B cell (primary cell): ENCODE measurements at regions not wholly inside any gene's neighbourhood (a gene's known extent, or its start where the extent isn't known, plus 50 kb on each side); places are given as distances from the start of the nearest gene placed in this dataset.
"Not testable (repeated sequence)": the region's sequence is repeated elsewhere in the genome, so short reads cannot be mapped to it uniquely, and the experiment has no call there.

Experiments used
- ATAC-seq: fragments of 200-7000 bp; cut with Tn5 transposase; one replicate; pipeline ENCODE4 v1.10.0; 2021; ENCODE audit warnings: low read depth, mild to moderate bottlenecking, moderate number of reproducible peaks, moderate library complexity
- CTCF ChIA-PET: fragments of 350-600 bp; sonication (Branson Sonifier 250); formaldehyde crosslinking; loops from one replicate; lab custom pipeline; 2021; ENCODE audit warnings: antibody characterized with exemption, inconsistent platforms; lab: Charles Lee
- POLR2A ChIA-PET: fragments of 350-600 bp; sonication (Branson Sonifier 250); formaldehyde crosslinking; loops from one replicate; lab custom pipeline; 2021; ENCODE audit warnings: antibody characterized with exemption; lab: Charles Lee
- DNase-seq: peaks from one replicate; pipeline ENCODE4 v3.0.0; 2013
- H2AFZ ChIP-seq: 2 replicates; pipeline ENCODE4 v1.6.1; 2012; ENCODE audit warnings: mild to moderate bottlenecking, low read depth, low read length; ENCODE audit not compliant: insufficient read depth, poor library complexity, severe bottlenecking
- H3K27ac ChIP-seq, 2 donors: 1 replicate in 1 of 2; 2 replicates in 1 of 2; pipeline ENCODE4 v1.5.1; 2012 to 2013; ENCODE audit warnings: low read length in 2 of 2, mild to moderate bottlenecking in 2 of 2, moderate library complexity in 1 of 2
- H3K27me3 ChIP-seq, 4 experiments: fragments of 200-600 bp in 1 of 4; sonication (generic) in 1 of 4; replicated peaks in 1 of 4; 1 replicate in 2 of 4; 2 replicates in 2 of 4; pipeline versions ENCODE4 v1.6.1 to v1.7.0; 2013 to 2016; ENCODE audit warnings: low read length in 3 of 4, mild to moderate bottlenecking in 2 of 4, mixed read lengths in 1 of 4, moderate library complexity in 1 of 4; ENCODE audit not compliant: insufficient read depth in 4 of 4, control insufficient read depth in 3 of 4; ENCODE audit errors: control extremely low read depth in 1 of 4
- H3K36me3 ChIP-seq, 2 experiments: replicated peaks in 1 of 2; 1 replicate in 1 of 2; 2 replicates in 1 of 2; pipeline versions ENCODE4 v1.6.1 to v1.7.1; 2013; ENCODE audit warnings: low read length in 1 of 2; ENCODE audit not compliant: insufficient read depth in 2 of 2, control insufficient read depth in 1 of 2; ENCODE audit errors: control extremely low read depth in 1 of 2, extremely low read depth in 1 of 2
- H3K4me1 ChIP-seq, 2 donors: fragments of 200-600 bp in 1 of 2; sonication (generic) in 1 of 2; 1 replicate in 1 of 2; 2 replicates in 1 of 2; pipeline versions ENCODE4 v1.5.1 to v1.6.1; 2013 to 2017; ENCODE audit warnings: low read length in 2 of 2; ENCODE audit not compliant: control insufficient read depth in 2 of 2, insufficient read depth in 2 of 2
- H3K4me2 ChIP-seq: replicated peaks from 2 replicates; pipeline ENCODE3; 2012; ENCODE audit warnings: mild to moderate bottlenecking, low read depth, low read length; ENCODE audit not compliant: poor library complexity, severe bottlenecking
- H3K4me3 ChIP-seq, 5 experiments: fragments of 200-600 bp in 1 of 5; sonication (generic) in 1 of 5; 1 replicate in 3 of 5; 2 replicates in 2 of 5; pipeline versions ENCODE4 v1.5.1 to v1.7.0; 2011 to 2016; ENCODE audit warnings: low read length in 4 of 5, mild to moderate bottlenecking in 4 of 5, low read depth in 2 of 5, control low read depth in 1 of 5, moderate library complexity in 1 of 5; ENCODE audit not compliant: insufficient read depth in 1 of 5; ENCODE audit errors: control extremely low read depth in 1 of 5, extremely low read depth in 1 of 5
- H3K79me2 ChIP-seq: fragments of 200-600 bp; sonication (generic); one replicate; pipeline ENCODE4 v1.6.0; 2016; ENCODE audit warnings: low read length; ENCODE audit not compliant: control insufficient read depth, insufficient read depth
- H3K9ac ChIP-seq: fragments of 200-600 bp; sonication (generic); 2 replicates; pipeline ENCODE4 v1.6.1; 2017; ENCODE audit warnings: mild to moderate bottlenecking, low read length, moderate library complexity
- H3K9me3 ChIP-seq, 3 donors: one replicate each; pipeline versions ENCODE4 v1.6.1 to v1.7.1; 2013; ENCODE audit warnings: low read length in 2 of 3; ENCODE audit not compliant: control insufficient read depth in 2 of 3, insufficient read depth in 1 of 3; ENCODE audit errors: control extremely low read depth in 1 of 3
- H4K20me1 ChIP-seq: 2 replicates; pipeline ENCODE4 v1.6.0; 2012; ENCODE audit warnings: mild to moderate bottlenecking, low read length; ENCODE audit not compliant: insufficient read depth, control insufficient read depth, poor library complexity, severe bottlenecking
- H3K27ac Mint-ChIP-seq: one replicate; pipeline ENCODE4 v1.8.0; 2021; ENCODE audit warnings: mixed read lengths
- H3K27me3 Mint-ChIP-seq: one replicate; pipeline ENCODE4 v1.8.0; 2021; ENCODE audit warnings: mixed read lengths
- H3K4me1 Mint-ChIP-seq: one replicate; pipeline ENCODE4 v1.8.0; 2021; ENCODE audit warnings: mixed read lengths
- H3K4me3 Mint-ChIP-seq: one replicate; pipeline ENCODE4 v1.8.0; 2021; ENCODE audit warnings: mixed read lengths
- H3K9me3 Mint-ChIP-seq: one replicate; pipeline ENCODE4 v1.8.0; 2022; ENCODE audit warnings: mixed read lengths; ENCODE audit not compliant: insufficient read depth
- WGBS: methylation state at CpG from one replicate; pipeline ENCODE4 v1.1.5; 2013; ENCODE audit warnings: missing lambda C conversion rate; ENCODE audit not compliant: insufficient coverage; 5-methylcytosine and 5-hydroxymethylcytosine counted together
- intact Hi-C: fragments of 100-400 bp; cut with micrococcal nuclease; formaldehyde crosslinking; loops from one replicate; pipeline ENCODE4 v1.10.0; 2022

DNA sequence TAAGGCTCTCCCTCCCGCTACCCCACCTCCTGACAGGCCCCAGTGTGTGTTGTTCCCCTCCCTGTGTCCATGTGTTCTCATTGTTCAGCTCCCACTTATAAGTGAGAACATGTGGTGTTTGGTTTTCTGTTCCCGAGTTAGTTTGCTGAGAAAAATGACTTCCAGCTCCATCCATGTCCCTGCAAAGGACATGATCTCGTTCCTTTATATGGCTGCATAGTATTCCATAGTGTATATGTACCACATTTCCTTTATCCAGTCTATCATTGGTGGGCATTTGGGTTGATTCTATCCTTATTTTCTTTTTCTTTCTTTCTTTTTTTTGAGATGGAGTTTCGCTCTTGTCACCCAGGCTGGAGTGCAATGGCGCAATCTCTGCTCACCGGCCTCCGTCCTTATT, 57.8 kb upstream of the RASSF3 start:
- H4K20me1 ChIP-seq, H3K4me1 ChIP-seq, H3K4me1 Mint-ChIP-seq, H3K27ac Mint-ChIP-seq, H3K9me3 ChIP-seq, H3K4me3 Mint-ChIP-seq, H3K79me2 ChIP-seq, intact Hi-C loops, H3K36me3 ChIP-seq, H3K27me3 Mint-ChIP-seq, H3K4me2 ChIP-seq, H2AFZ ChIP-seq, DNase-seq, ATAC-seq, H3K27ac ChIP-seq, H3K9me3 Mint-ChIP-seq, POLR2A ChIA-PET, H3K4me3 ChIP-seq, H3K9ac ChIP-seq, H3K27me3 ChIP-seq: not testable (repeated sequence)
- CTCF ChIA-PET, result interaction anchor here (1.4 to 7.3 kb wide), 2 partner anchors 117 to 144 kb away, joined by 5 to 352 read pairs; no protein-coding TSS in a partner anchor
- 93% methylated on average over 4 of the region's 7 CpGs for whole genome bisulfite sequencing

DNA sequence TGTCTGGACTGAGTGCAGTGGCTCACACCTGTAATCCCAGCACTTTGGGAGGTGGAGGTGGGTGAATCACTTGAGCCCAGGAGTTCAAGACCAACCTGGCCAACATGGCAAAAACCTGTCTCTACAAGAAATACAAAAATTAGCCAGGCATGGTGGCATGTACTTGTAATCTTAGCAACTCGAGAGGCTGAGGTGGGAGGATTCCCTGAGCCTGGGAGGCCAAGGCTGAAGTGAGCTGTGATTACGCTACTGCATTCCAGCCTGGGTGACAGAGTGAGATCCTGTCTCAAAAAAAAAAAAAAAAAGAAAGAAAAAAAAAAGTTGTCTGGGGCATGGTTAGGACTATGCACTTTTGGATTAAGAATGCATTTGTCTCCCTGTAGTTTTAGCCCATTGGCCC, 56.6 kb upstream of the RASSF3 start:
- ATAC-seq, H4K20me1 ChIP-seq, H3K9me3 ChIP-seq, H3K4me2 ChIP-seq, H3K4me1 Mint-ChIP-seq, H3K27ac Mint-ChIP-seq, H3K27me3 Mint-ChIP-seq, H3K4me1 ChIP-seq, H3K79me2 ChIP-seq, intact Hi-C loops, H3K27me3 ChIP-seq, H3K9ac ChIP-seq, H2AFZ ChIP-seq, H3K27ac ChIP-seq, H3K9me3 Mint-ChIP-seq, H3K36me3 ChIP-seq, DNase-seq, H3K4me3 ChIP-seq, POLR2A ChIA-PET, H3K4me3 Mint-ChIP-seq: not testable (repeated sequence)
- WGBS, result 70% methylated on average over 2 of the region's 2 CpGs
- CTCF ChIA-PET, result interaction anchor here (1.1 to 7.3 kb wide), 2 partner anchors 9 to 143 kb away, joined by 3 to 352 read pairs; no protein-coding TSS in a partner anchor
